ENCODE measurements at regions not wholly inside any gene's neighbourhood (a gene's known extent, or its start where the extent isn't known, plus 50 kb on each side); places are given as distances from the start of the nearest gene placed in this dataset.

DNA sequence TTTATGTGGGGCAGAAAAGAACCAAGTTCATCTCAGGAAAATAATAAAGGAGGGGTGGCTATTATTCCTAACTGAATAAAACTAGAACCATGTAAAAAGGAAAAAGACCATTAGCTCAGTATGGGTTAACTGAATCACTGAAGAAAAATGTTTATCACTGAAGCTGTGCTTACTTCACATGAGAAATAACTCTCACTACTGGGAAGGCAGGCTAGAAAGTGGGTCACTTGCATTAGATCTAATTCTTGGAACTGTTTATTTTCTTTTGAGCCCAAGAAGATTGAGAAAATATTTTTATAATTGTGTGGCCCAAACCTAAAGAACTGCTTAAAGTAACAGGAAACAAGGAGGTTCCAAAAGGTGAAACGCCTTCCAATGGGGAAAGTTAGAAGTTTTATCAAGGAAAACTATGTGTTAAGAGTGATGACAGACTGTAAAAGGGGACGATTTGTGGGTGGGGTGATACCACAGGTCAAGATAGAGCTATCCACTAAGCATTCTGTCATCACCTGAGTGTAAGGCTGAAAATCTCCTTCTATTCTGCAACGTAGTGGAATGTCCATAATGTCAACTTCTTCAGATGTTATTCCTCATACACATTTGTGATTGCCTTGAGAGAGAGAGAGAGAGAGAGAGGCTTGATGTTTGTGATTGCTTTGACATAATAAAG lies 1083.5 kb downstream of the PCDH7 start:
- H3K18ac ChIP-seq (ENCODE audit: insufficient read length, low read depth, low read length) = no peak overlapping the region
- H4K5ac ChIP-seq (ENCODE audit: insufficient read length, low read depth, low read length) = no peak overlapping the region
- no peaks in the 10 kb centered on the region for H3K79me1 ChIP-seq (ENCODE audit: insufficient read depth, low read depth, low read length, poor library complexity, severe bottlenecking)
- no peak overlapping the region for H3T11ph ChIP-seq (ENCODE audit: low read length)
- no peak overlapping the region for H4K8ac ChIP-seq (replicated peaks; ENCODE audit: insufficient read length, low read depth, low read length)
- H2BK20ac ChIP-seq (ENCODE audit: low read depth, low read length, poor library complexity, severe bottlenecking) = no peak overlapping the region
- H3K23ac ChIP-seq (ENCODE audit: insufficient read length, low read depth, low read length) = no peak overlapping the region
- no peak overlapping the region for H4K91ac ChIP-seq (ENCODE audit: insufficient read length, low read depth, low read length)
- no peak overlapping the region for H3K14ac ChIP-seq (ENCODE audit: insufficient read depth, low read length)
- H2BK5ac ChIP-seq (ENCODE audit: insufficient read length, low read length) = no peak overlapping the region
- H3K4me3 Mint-ChIP-seq = no peak overlapping the region
- H3K9ac ChIP-seq (ENCODE audit: extremely low read depth, insufficient read length, low read length) = no peak overlapping the region
- H2BK15ac ChIP-seq (ENCODE audit: low read depth, low read length) = no peak overlapping the region
- no peak for TF ChIP-seq CTCF (conservative IDR thresholded peaks at IDR 0.05)
- H3K4me1 ChIP-seq (ENCODE audit: insufficient read depth, low read length) = no peaks in the 10 kb centered on the region
- H3K27me3 Mint-ChIP-seq (ENCODE audit: low read depth) = no peaks in the 10 kb centered on the region
- H3K27ac Mint-ChIP-seq = no peak overlapping the region
- H3K4me1 Mint-ChIP-seq = no peaks in the 10 kb centered on the region
- H2AFZ ChIP-seq (ENCODE audit: low read length) = no peak overlapping the region
- H3K23me2 ChIP-seq (ENCODE audit: insufficient read length, low read depth, low read length, poor library complexity, severe bottlenecking) = no peaks in the 10 kb centered on the region
- no peak overlapping the region for H3K4ac ChIP-seq (ENCODE audit: low read depth, low read length)
- no peak overlapping the region for H3K4me2 ChIP-seq (ENCODE audit: insufficient read depth, insufficient read length, low read length)
- H3K9me3 Mint-ChIP-seq = peaks cover 0 to 2% of the 10 kb centered on the region in 2 experiments; a peak in 2 of 5 replicates
- H3K36me3 Mint-ChIP-seq (ENCODE audit: insufficient read depth in 1 of 3, low read depth in 3 of 3) = no peaks in the 10 kb centered on the region; a peak in 2 of 7 replicates
- no peaks in the 10 kb centered on the region for H3K27me3 ChIP-seq (ENCODE audit: insufficient read depth, low read length)
- no peaks in the 10 kb centered on the region for H3K79me2 ChIP-seq (ENCODE audit: insufficient read depth, low read length)
- H4K20me1 ChIP-seq (ENCODE audit: control insufficient read depth, insufficient read depth, insufficient read length) = no peaks in the 10 kb centered on the region
- no peaks in the 10 kb centered on the region for H3K9me3 ChIP-seq (ENCODE audit: control insufficient read depth, low read depth, low read length)
- H2AK5ac ChIP-seq (ENCODE audit: insufficient read length, low read length) = no peak overlapping the region
- no peak overlapping the region for H2BK12ac ChIP-seq (ENCODE audit: insufficient read length, low read depth, low read length)
- H3K27ac ChIP-seq (ENCODE audit: insufficient read length, low read depth, low read length) = no peak overlapping the region
- no peak overlapping the region for H2BK120ac ChIP-seq (ENCODE audit: low read depth, low read length, poor library complexity, severe bottlenecking)
- WGBS (ENCODE audit: extremely low coverage, insufficient read length, low lambda C conversion rate) = no CpG with 5 or more reads among the region's 3 CpGs
- no peak overlapping the region for H3K56ac ChIP-seq (ENCODE audit: insufficient read length, low read depth, low read length)
- DNase-seq = no peak

All from H9 (cell line).